Astrocyte (in vitro differentiated cells and primary cell): ENCODE measurements at regions not wholly inside any gene's neighbourhood (a gene's known extent, or its start where the extent isn't known, plus 50 kb on each side); places are given as distances from the start of the nearest gene placed in this dataset.

Experiments
- DNase-seq: peaks from one replicate; pipeline ENCODE4 v3.0.0-alpha.2; 2010; ENCODE audit warnings: low read depth
- FAIRE-seq: peaks from 2 replicates; lab custom pipeline; 2011; peaks lifted over from hg19 to GRCh38; lab: Jason Lieb, UNC
- H2AFZ ChIP-seq: 2 replicates; pipeline ENCODE4 v1.6.0; 2012; ENCODE audit warnings: low read depth, low read length, inconsistent platforms
- H3K27ac ChIP-seq: 2 replicates; pipeline ENCODE4 v1.5.1; 2011; ENCODE audit warnings: low read depth, low read length, inconsistent platforms
- H3K27me3 ChIP-seq: 2 replicates; pipeline ENCODE4 v1.6.0; 2011; ENCODE audit warnings: low read length, inconsistent platforms; ENCODE audit not compliant: insufficient read depth
- H3K36me3 ChIP-seq: 2 replicates; pipeline ENCODE4 v1.5.1; 2011; ENCODE audit warnings: low read length, inconsistent platforms; ENCODE audit not compliant: insufficient read depth
- H3K4me1 ChIP-seq: 2 replicates; pipeline ENCODE4 v1.5.1; 2011; ENCODE audit warnings: low read length, inconsistent platforms; ENCODE audit not compliant: insufficient read depth
- H3K4me2 ChIP-seq: 2 replicates; pipeline ENCODE4 v1.6.0; 2012; ENCODE audit warnings: low read length, inconsistent platforms
- H3K4me3 ChIP-seq: 2 replicates; pipeline ENCODE4 v1.5.1; 2011; ENCODE audit warnings: low read depth, mild to moderate bottlenecking, low read length, inconsistent platforms; ENCODE audit not compliant: insufficient read depth
- H3K79me2 ChIP-seq: 2 replicates; pipeline ENCODE4 v1.6.0; 2012; ENCODE audit warnings: mild to moderate bottlenecking, low read length, inconsistent platforms; ENCODE audit not compliant: insufficient read depth
- H3K9ac ChIP-seq: 2 replicates; pipeline ENCODE4 v1.6.0; 2012; ENCODE audit warnings: mild to moderate bottlenecking, low read length, inconsistent platforms
- H3K9me3 ChIP-seq: 2 replicates; pipeline ENCODE4 v1.5.1; 2012; ENCODE audit warnings: low read depth, mild to moderate bottlenecking, low read length, inconsistent platforms; ENCODE audit not compliant: insufficient read depth
- H4K20me1 ChIP-seq: 2 replicates; pipeline ENCODE4 v1.6.0; 2012; ENCODE audit warnings: low read length, inconsistent platforms; ENCODE audit not compliant: insufficient read depth
- H3K27ac Mint-ChIP-seq: one replicate; pipeline ENCODE4 v1.8.0; 2021; ENCODE audit warnings: mild to moderate bottlenecking, mixed read lengths; ENCODE audit not compliant: unreplicated experiment
- H3K27me3 Mint-ChIP-seq: one replicate; pipeline ENCODE4 v1.8.0; 2021; ENCODE audit warnings: low read depth, mixed read lengths; ENCODE audit not compliant: unreplicated experiment
- H3K36me3 Mint-ChIP-seq: one replicate; pipeline ENCODE4 v1.8.0; 2021; ENCODE audit warnings: low read depth, mixed read lengths; ENCODE audit not compliant: unreplicated experiment
- H3K4me1 Mint-ChIP-seq: one replicate; pipeline ENCODE4 v1.8.0; 2021; ENCODE audit warnings: low read depth, mixed read lengths; ENCODE audit not compliant: unreplicated experiment
- H3K4me3 Mint-ChIP-seq: one replicate; pipeline ENCODE4 v1.8.0; 2021; ENCODE audit warnings: mild to moderate bottlenecking, moderate library complexity, mixed read lengths; ENCODE audit not compliant: unreplicated experiment
- H3K9me3 Mint-ChIP-seq: one replicate; pipeline ENCODE4 v1.8.0; 2021; ENCODE audit warnings: mild to moderate bottlenecking, mixed read lengths; ENCODE audit not compliant: unreplicated experiment
- EZH2 ChIP-seq: IDR thresholded peaks from 2 replicates; pipeline ENCODE4 v1.6.1; 2012; ENCODE audit warnings: mild to moderate bottlenecking, low read length, inconsistent platforms; ENCODE audit not compliant: insufficient read depth
- TF ChIP-seq, protein P1 (sequence below): IDR thresholded peaks from 2 replicates; pipeline ENCODE4 v1.5.1; 2011; ENCODE audit warnings: low read depth, mild to moderate bottlenecking, inconsistent platforms, low read length, moderate library complexity; ENCODE audit not compliant: insufficient read depth

DNA sequence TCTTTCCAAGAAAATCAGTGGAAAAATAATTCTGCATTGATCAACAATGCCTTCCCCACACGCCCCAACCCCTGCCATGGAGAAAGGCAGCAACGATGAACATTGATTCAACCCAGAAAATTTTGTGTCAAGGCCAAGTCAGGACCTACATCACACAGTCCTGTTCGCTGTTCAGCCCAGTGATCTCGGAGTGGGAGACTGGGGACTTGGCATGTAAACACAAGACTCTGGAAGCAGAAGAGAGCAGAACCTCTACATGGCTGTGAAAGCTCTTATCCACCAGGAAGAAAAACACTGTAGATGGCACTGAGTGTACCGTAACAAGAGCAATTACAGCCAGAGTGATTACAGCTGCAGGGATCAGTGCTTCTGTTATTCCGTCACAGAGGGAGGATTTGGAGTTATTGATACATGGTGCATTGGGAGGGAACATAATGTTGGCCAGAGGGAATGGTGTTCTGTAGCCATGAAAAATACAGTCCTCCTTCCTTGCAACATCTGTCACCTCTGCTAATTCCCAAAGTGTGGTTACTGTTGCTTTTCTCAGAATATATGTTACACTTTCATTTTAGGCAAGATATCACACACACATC lies 136.6 kb downstream of the IQUB start:
- DNase-seq (no peak), FAIRE-seq (no peak)
- Histone ChIP-seq H3K4me2 (no peak overlapping the region), H3K27ac (no peak overlapping the region), H2AFZ (no peak overlapping the region), H3K4me1 (no peaks in the 10 kb centered on the region), H3K9me3 (no peaks in the 10 kb centered on the region), H3K9ac (no peak overlapping the region), H3K79me2 (no peaks in the 10 kb centered on the region), H3K27me3 (no peaks in the 10 kb centered on the region), H3K4me3 (no peak overlapping the region), H3K36me3 (no peaks in the 10 kb centered on the region), H4K20me1 (no peaks in the 10 kb centered on the region)
- Mint-ChIP-seq H3K27me3 (no peaks in the 10 kb centered on the region), H3K4me3 (no peak overlapping the region), H3K27ac (no peak overlapping the region), H3K4me1 (no peaks in the 10 kb centered on the region), H3K36me3 (no peaks in the 10 kb centered on the region), H3K9me3 (no peaks in the 10 kb centered on the region)
- TF ChIP-seq EZH2, result no peak
- TF ChIP-seq, protein P1, sequence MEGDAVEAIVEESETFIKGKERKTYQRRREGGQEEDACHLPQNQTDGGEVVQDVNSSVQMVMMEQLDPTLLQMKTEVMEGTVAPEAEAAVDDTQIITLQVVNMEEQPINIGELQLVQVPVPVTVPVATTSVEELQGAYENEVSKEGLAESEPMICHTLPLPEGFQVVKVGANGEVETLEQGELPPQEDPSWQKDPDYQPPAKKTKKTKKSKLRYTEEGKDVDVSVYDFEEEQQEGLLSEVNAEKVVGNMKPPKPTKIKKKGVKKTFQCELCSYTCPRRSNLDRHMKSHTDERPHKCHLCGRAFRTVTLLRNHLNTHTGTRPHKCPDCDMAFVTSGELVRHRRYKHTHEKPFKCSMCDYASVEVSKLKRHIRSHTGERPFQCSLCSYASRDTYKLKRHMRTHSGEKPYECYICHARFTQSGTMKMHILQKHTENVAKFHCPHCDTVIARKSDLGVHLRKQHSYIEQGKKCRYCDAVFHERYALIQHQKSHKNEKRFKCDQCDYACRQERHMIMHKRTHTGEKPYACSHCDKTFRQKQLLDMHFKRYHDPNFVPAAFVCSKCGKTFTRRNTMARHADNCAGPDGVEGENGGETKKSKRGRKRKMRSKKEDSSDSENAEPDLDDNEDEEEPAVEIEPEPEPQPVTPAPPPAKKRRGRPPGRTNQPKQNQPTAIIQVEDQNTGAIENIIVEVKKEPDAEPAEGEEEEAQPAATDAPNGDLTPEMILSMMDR, result no peak

DNA sequence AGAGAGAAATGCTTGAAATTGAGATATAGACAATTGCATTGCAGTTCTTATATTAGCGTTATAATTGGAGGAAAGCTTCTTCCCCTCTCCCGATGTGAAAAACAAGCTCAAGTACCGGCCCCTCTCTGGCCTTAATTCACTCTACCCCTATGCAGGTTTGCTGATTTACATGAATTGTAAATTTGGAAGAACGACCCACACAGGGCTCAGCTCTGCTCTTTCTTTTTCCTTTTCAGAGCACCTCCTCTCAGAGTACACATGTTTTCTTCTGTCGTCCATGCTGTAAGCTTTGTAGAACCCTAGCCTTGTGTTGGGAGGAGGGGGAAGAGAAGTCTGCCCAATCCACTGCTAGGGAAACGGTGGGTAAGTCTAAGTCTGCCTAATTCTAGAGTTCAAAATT lies 140.8 kb downstream of the IQUB start:
- H2AFZ ChIP-seq, result no peak overlapping the region
- no peaks in the 10 kb centered on the region for H4K20me1 ChIP-seq
- H3K9me3 ChIP-seq, result no peaks in the 10 kb centered on the region
- H3K27me3 ChIP-seq, result no peaks in the 10 kb centered on the region
- H3K36me3 ChIP-seq, result no peaks in the 10 kb centered on the region
- H3K79me2 ChIP-seq, result no peaks in the 10 kb centered on the region
- H3K4me1 ChIP-seq, result no peaks in the 10 kb centered on the region
- FAIRE-seq (no peak), DNase-seq (no peak)
- H3K27ac ChIP-seq, result no peak overlapping the region
- H3K9ac ChIP-seq, result no peak overlapping the region
- H3K9me3 Mint-ChIP-seq, result no peaks in the 10 kb centered on the region
- H3K4me1 Mint-ChIP-seq, result no peaks in the 10 kb centered on the region
- H3K27me3 Mint-ChIP-seq, result no peaks in the 10 kb centered on the region
- no peak overlapping the region for H3K4me3 Mint-ChIP-seq
- no peak for TF ChIP-seq EZH2
- TF ChIP-seq, protein P1, result no peak
- H3K36me3 Mint-ChIP-seq, result no peaks in the 10 kb centered on the region
- no peak overlapping the region for H3K4me3 ChIP-seq
- no peak overlapping the region for H3K27ac Mint-ChIP-seq
- no peak overlapping the region for H3K4me2 ChIP-seq

DNA sequence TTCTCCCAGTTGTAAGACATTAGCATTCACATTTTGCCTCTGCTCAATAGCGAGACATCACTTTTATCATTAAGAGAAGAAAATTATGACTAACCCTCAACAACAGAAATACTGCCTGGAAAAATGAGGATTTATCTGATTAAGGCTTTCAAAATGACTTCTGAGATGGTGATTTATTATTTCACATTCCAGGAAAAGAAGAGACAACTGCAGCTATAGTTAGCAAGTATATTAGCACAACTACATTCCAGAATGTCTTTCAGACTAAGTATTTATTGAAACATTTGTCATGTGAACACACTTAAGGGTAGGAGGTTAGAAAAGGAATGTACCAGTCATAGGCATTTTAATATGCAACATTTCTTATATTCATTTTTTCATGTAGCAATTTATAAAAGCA lies 162.0 kb downstream of the IQUB start:
- FAIRE-seq (no peak), DNase-seq (no peak)
- Mint-ChIP-seq H3K4me3 (no peak overlapping the region), H3K4me1 (peaks cover 3% of the 10 kb centered on the region), H3K27me3 (no peaks in the 10 kb centered on the region), H3K36me3 (no peaks in the 10 kb centered on the region), H3K27ac (peak overlapping the region; percentile 44), H3K9me3 (peaks cover 5% of the 10 kb centered on the region)
- no peak for TF ChIP-seq EZH2
- TF ChIP-seq, protein P1, result no peak
- H3K36me3 ChIP-seq, result no peaks in the 10 kb centered on the region
- H3K9ac ChIP-seq, result no peak overlapping the region
- H3K27me3 ChIP-seq, result no peaks in the 10 kb centered on the region
- H2AFZ ChIP-seq, result no peak overlapping the region
- H3K4me2 ChIP-seq, result no peak overlapping the region
- H3K27ac ChIP-seq, result no peak overlapping the region
- no peaks in the 10 kb centered on the region for H4K20me1 ChIP-seq
- no peaks in the 10 kb centered on the region for H3K9me3 ChIP-seq
- no peaks in the 10 kb centered on the region for H3K79me2 ChIP-seq
- no peak overlapping the region for H3K4me3 ChIP-seq
- H3K4me1 ChIP-seq, result no peaks in the 10 kb centered on the region
